ENCODE measurements at regions not wholly inside any gene's neighbourhood (a gene's known extent, or its start where the extent isn't known, plus 50 kb on each side); places are given as distances from the start of the nearest gene placed in this dataset.

DNA sequence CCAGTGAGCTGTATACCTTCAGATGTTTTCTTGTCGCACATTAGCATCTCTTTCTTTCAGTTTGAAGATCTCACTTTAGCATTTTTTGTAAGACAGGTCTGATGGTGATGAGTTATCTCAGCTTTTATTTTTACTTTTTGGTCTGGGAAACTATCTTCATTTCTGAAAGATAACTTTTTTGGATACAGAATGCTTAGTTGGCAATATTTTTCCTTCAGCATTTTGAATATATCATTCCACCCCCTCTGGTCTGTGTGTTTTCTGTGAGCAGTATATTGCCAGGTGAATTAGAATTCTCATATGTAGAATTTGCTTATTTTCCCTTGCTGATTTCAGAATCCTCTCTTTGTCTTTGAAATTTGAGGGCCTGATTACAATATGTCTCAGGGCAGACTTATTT is 743.3 kb downstream of the PLOD2 start:
- Histone ChIP-seq H3K23me2 (ENCODE audit: insufficient read length, low read depth, low read length, poor library complexity, severe bottlenecking) (no peaks in the 10 kb centered on the region), H4K20me1 (ENCODE audit: control insufficient read depth, insufficient read depth, insufficient read length) (no peaks in the 10 kb centered on the region), H3K9ac (ENCODE audit: extremely low read depth, insufficient read length, low read length) (no peak overlapping the region), H3K18ac (ENCODE audit: insufficient read length, low read depth, low read length) (no peak overlapping the region), H3T11ph (ENCODE audit: low read length) (no peak overlapping the region), H3K56ac (ENCODE audit: insufficient read length, low read depth, low read length) (no peak overlapping the region), H4K5ac (ENCODE audit: insufficient read length, low read depth, low read length) (no peak overlapping the region), H3K4ac (ENCODE audit: low read depth, low read length) (no peak overlapping the region), H3K79me1 (ENCODE audit: insufficient read depth, low read depth, low read length, poor library complexity, severe bottlenecking) (no peaks in the 10 kb centered on the region), H3K14ac (ENCODE audit: insufficient read depth, low read length) (no peak overlapping the region), H2AK5ac (ENCODE audit: insufficient read length, low read length) (no peak overlapping the region), H3K23ac (ENCODE audit: insufficient read length, low read depth, low read length) (no peak overlapping the region), H4K91ac (ENCODE audit: insufficient read length, low read depth, low read length) (no peak overlapping the region), H2BK120ac (ENCODE audit: low read depth, low read length, poor library complexity, severe bottlenecking) (no peak overlapping the region), H2BK12ac (ENCODE audit: insufficient read length, low read depth, low read length) (no peak overlapping the region), H3K9me3 (ENCODE audit: control insufficient read depth, low read depth, low read length) (no peaks in the 10 kb centered on the region), H2AFZ (ENCODE audit: low read length) (no peak overlapping the region), H3K27me3 (ENCODE audit: insufficient read depth, low read length) (no peaks in the 10 kb centered on the region), H3K4me1 (ENCODE audit: insufficient read depth, low read length) (no peaks in the 10 kb centered on the region), H2BK20ac (ENCODE audit: low read depth, low read length, poor library complexity, severe bottlenecking) (no peak overlapping the region), H2BK15ac (ENCODE audit: low read depth, low read length) (no peak overlapping the region), H4K8ac (replicated peaks; ENCODE audit: insufficient read length, low read depth, low read length) (no peak overlapping the region), H3K27ac (ENCODE audit: insufficient read length, low read depth, low read length) (no peak overlapping the region), H3K4me2 (ENCODE audit: insufficient read depth, insufficient read length, low read length) (no peak overlapping the region), H2BK5ac (ENCODE audit: insufficient read length, low read length) (no peak overlapping the region), H3K79me2 (ENCODE audit: insufficient read depth, low read length) (no peaks in the 10 kb centered on the region)
- no peak for DNase-seq
- no peak overlapping the region for H3K27ac Mint-ChIP-seq
- WGBS (ENCODE audit: extremely low coverage, insufficient read length, low lambda C conversion rate), result no CpG with 5 or more reads among the region's 1 CpG
- H3K36me3 Mint-ChIP-seq (ENCODE audit: insufficient read depth in 1 of 3, low read depth in 3 of 3), result no peaks in the 10 kb centered on the region
- H3K4me1 Mint-ChIP-seq, result peaks cover 2 to 4% of the 10 kb centered on the region in 2 experiments; a peak in 2 of 4 replicates
- no peak overlapping the region for H3K4me3 Mint-ChIP-seq
- no peaks in the 10 kb centered on the region for H3K27me3 Mint-ChIP-seq (ENCODE audit: low read depth)
- TF ChIP-seq, protein P1, sequence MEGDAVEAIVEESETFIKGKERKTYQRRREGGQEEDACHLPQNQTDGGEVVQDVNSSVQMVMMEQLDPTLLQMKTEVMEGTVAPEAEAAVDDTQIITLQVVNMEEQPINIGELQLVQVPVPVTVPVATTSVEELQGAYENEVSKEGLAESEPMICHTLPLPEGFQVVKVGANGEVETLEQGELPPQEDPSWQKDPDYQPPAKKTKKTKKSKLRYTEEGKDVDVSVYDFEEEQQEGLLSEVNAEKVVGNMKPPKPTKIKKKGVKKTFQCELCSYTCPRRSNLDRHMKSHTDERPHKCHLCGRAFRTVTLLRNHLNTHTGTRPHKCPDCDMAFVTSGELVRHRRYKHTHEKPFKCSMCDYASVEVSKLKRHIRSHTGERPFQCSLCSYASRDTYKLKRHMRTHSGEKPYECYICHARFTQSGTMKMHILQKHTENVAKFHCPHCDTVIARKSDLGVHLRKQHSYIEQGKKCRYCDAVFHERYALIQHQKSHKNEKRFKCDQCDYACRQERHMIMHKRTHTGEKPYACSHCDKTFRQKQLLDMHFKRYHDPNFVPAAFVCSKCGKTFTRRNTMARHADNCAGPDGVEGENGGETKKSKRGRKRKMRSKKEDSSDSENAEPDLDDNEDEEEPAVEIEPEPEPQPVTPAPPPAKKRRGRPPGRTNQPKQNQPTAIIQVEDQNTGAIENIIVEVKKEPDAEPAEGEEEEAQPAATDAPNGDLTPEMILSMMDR (conservative IDR thresholded peaks at IDR 0.05), result no peak
- no peaks in the 10 kb centered on the region for H3K9me3 Mint-ChIP-seq

Measured in H9 (cell line).